Psoas muscle (tissue), 7 donors: ENCODE measurements at regions not wholly inside any gene's neighbourhood (a gene's known extent, or its start where the extent isn't known, plus 50 kb on each side); places are given as distances from the start of the nearest gene placed in this dataset.

Source experiments
- ATAC-seq, 4 donors: fragments of 200-7000 bp; cut with Tn5 transposase; one replicate each; pipeline ENCODE4 v1.9.1; 2020; ENCODE audit warnings: moderate library complexity in 3 of 4, mild to moderate bottlenecking in 2 of 4
- DNase-seq, 2 donors: peaks; one replicate each; pipeline ENCODE4 v3.0.0-alpha.2; 2020
- H3K27ac ChIP-seq: fragments of 200-600 bp; one replicate; pipeline ENCODE4 v1.8.0; 2022
- H3K27me3 ChIP-seq, 3 donors: fragments of 200-600 bp in 1 of 3; one replicate each; pipeline versions ENCODE4 v1.6.1 to v1.8.0; 2013 to 2022; ENCODE audit warnings: low read length in 2 of 3, mild to moderate bottlenecking in 2 of 3, moderate library complexity in 1 of 3; ENCODE audit not compliant: insufficient read depth in 3 of 3
- H3K36me3 ChIP-seq, 2 donors: fragments of 200-600 bp in 1 of 2; one replicate each; pipeline versions ENCODE4 v1.6.1 to v1.8.0; 2013 to 2022; ENCODE audit warnings: low read depth in 1 of 2, mild to moderate bottlenecking in 1 of 2, moderate library complexity in 1 of 2; ENCODE audit not compliant: insufficient read depth in 1 of 2
- H3K4me1 ChIP-seq: fragments of 200-600 bp; one replicate; pipeline ENCODE4 v1.8.0; 2022
- H3K4me3 ChIP-seq: fragments of 200-600 bp; one replicate; pipeline ENCODE4 v1.8.0; 2022; ENCODE audit warnings: mild to moderate bottlenecking
- H3K9me3 ChIP-seq: fragments of 200-600 bp; one replicate; pipeline ENCODE4 v1.8.0; 2022
- CTCF ChIP-seq: fragments of 200-600 bp; IDR thresholded peaks from one replicate; pipeline ENCODE4 v1.8.0; 2022; ENCODE audit warnings: antibody characterized with exemption
- WGBS, 3 donors: extraction: QIAGEN DNeasy Blood & Tissue Kit; methylation state at CpG; one replicate each; pipeline versions ENCODE4 v1.1.6 to v1.1.7; 2013; 5-methylcytosine and 5-hydroxymethylcytosine counted together
- intact Hi-C, 2 donors: fragments of 100-400 bp; cut with DNase I; formaldehyde crosslinking; loops; one replicate each; pipeline versions ENCODE4 v1.11.0 to v1.14.2; 2022
- donor health status: healthy with polysubstance abuse.
- donor health status: DM: no; HTN: no; CAD: no; lungs with moderate emphysema.
- donor health status: Bipolar disorder and iron deficiency.
- donor health status: healthy.
- donor health status: DM: yes; HTN: yes; CAD: no.
- donor health status: DM: no; HTN: no; CAD: no.
- donor health status: DM: yes; HTN: yes; CAD: no.

DNA sequence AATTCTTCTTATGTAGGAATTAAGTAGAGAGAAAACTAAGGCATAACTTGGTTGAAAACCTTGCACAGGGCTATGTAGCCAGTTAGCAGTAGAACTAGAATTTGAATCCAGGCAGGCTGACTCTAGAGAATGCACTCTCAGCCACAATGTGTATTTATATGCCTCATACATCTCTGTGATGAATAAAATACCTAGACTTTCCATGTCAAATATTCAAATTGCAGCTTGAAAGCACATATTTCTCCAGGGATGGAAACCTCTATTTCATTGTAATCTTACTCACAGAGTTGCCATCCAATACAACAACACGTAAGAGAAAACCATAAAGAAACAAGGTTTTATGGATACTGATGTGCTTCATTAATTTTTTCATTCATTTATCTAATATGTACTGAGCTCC is 256.0 kb upstream of the FLRT2 start:
- no peak overlapping the region for H3K27ac ChIP-seq
- intact Hi-C loops, result no loop called here
- H3K27me3 ChIP-seq, result peaks cover 0 to 4% (median 0%) of the 10 kb centered on the region in 3 donors
- ATAC-seq, result no peak
- DNase-seq, result no peak
- no peak for TF ChIP-seq CTCF
- WGBS, 3 donors, result 78 to 95% (median 87%) methylated on average over 1 of the region's 1 CpG
- no peaks in the 10 kb centered on the region for H3K36me3 ChIP-seq
- H3K4me3 ChIP-seq, result no peak overlapping the region
- no peaks in the 10 kb centered on the region for H3K4me1 ChIP-seq
- no peaks in the 10 kb centered on the region for H3K9me3 ChIP-seq

GRCh38 chr14:85276161-85276978 is 253.6 kb upstream of the FLRT2 start:
- DNase-seq, result no peak
- Histone ChIP-seq H3K27ac (no peak overlapping the region), H3K9me3 (no peaks in the 10 kb centered on the region), H3K27me3 (peaks cover 0 to 7% (median 0%) of the 10 kb centered on the region in 3 donors), H3K4me3 (no peak overlapping the region), H3K36me3 (no peaks in the 10 kb centered on the region), H3K4me1 (no peaks in the 10 kb centered on the region)
- 59 to 69% (median 62%) methylated on average over 5 of the region's 5 CpGs for WGBS, 3 donors
- no peak for TF ChIP-seq CTCF
- intact Hi-C loops, result no loop called here
- no peak for ATAC-seq

GRCh38 chr14:85276979-85277228 is 253.0 kb upstream of the FLRT2 start:
- Histone ChIP-seq H3K27me3 (peaks cover 0 to 7% (median 0%) of the 10 kb centered on the region in 3 donors), H3K9me3 (no peaks in the 10 kb centered on the region), H3K4me1 (no peaks in the 10 kb centered on the region), H3K27ac (no peak overlapping the region), H3K4me3 (no peak overlapping the region), H3K36me3 (no peaks in the 10 kb centered on the region)
- DNase-seq (no peak), ATAC-seq (no peak)
- intact Hi-C loops, result no loop called here
- 73 to 81% (median 78%) methylated on average over 2 of the region's 2 CpGs for WGBS, 3 donors
- no peak for TF ChIP-seq CTCF

DNA sequence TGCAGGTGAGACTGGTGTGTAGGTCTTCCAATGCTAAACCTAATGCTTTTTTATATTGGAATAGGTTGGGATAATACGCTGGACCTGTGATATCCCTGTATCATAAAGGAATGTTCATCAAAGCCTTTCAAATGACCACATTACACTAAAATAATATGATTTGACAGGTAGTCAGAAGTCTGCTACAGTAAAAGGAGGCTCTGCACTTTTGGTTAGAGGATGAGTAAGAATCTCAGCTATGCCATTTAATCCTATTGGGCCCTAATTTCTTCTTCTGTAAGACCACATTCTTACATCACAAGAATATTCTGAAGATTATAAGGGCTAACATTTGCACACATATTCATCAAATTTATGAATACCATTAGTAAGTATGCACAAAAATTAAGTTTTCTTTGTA is 250.5 kb upstream of the FLRT2 start:
- Histone ChIP-seq H3K9me3 (no peaks in the 10 kb centered on the region), H3K4me1 (no peaks in the 10 kb centered on the region), H3K36me3 (no peaks in the 10 kb centered on the region), H3K4me3 (no peak overlapping the region), H3K27ac (no peak overlapping the region), H3K27me3 (peaks cover 0 to 7% (median 0%) of the 10 kb centered on the region in 3 donors)
- DNase-seq, result no peak
- WGBS, 3 donors, result 90 to 96% (median 92%) methylated on average over 1 of the region's 1 CpG
- intact Hi-C loops, result no loop called here
- no peak for ATAC-seq
- TF ChIP-seq CTCF, result no peak

- intact Hi-C loops, result no loop called here
- DNase-seq (no peak), ATAC-seq (no peak)
- WGBS, 3 donors, result 80 to 94% (median 89%) methylated on average over 2 of the region's 2 CpGs
- H3K27me3 ChIP-seq, result peaks cover 0 to 7% (median 0%) of the 10 kb centered on the region in 3 donors
- no peaks in the 10 kb centered on the region for H3K36me3 ChIP-seq
- no peak for TF ChIP-seq CTCF
- H3K9me3 ChIP-seq, result no peaks in the 10 kb centered on the region
- H3K4me1 ChIP-seq, result no peaks in the 10 kb centered on the region
- H3K4me3 ChIP-seq, result no peak overlapping the region
- no peak overlapping the region for H3K27ac ChIP-seq
Observed at GRCh38 chr14:85280074-85280473, 249.9 kb upstream of the FLRT2 start.
